Ovary (tissue), 7 donors: ENCODE measurements at regions not wholly inside any gene's neighbourhood (a gene's known extent, or its start where the extent isn't known, plus 50 kb on each side); places are given as distances from the start of the nearest gene placed in this dataset.

Source experiments
- DNase-seq, 5 donors: peaks; one replicate each; pipeline ENCODE4 v3.0.0-alpha.2; 2019 to 2020
- H3K27ac ChIP-seq, 2 donors: fragments of 200-600 bp; one replicate each; pipeline versions ENCODE4 v1.5.1 to v1.8.0; 2019 to 2022
- H3K27me3 ChIP-seq: fragments of 200-600 bp; one replicate; pipeline ENCODE4 v1.8.0; 2022
- H3K36me3 ChIP-seq: fragments of 200-600 bp; sonication (generic); one replicate; pipeline ENCODE4 v1.5.1; 2019
- H3K4me1 ChIP-seq: one replicate; pipeline ENCODE4 v1.8.1; 2013; ENCODE audit warnings: mild to moderate bottlenecking, moderate library complexity; ENCODE audit not compliant: insufficient read depth
- H3K4me3 ChIP-seq: fragments of 200-600 bp; sonication (generic); one replicate; pipeline ENCODE4 v1.5.1; 2017
- H3K9me3 ChIP-seq, 2 donors: fragments of 200-600 bp in 1 of 2; sonication (generic) in 1 of 2; one replicate each; pipeline versions ENCODE4 v1.5.1 to v1.8.1; 2013 to 2019; ENCODE audit warnings: mild to moderate bottlenecking in 1 of 2, moderate library complexity in 1 of 2
- EP300 ChIP-seq: sonication (generic); formaldehyde crosslinking; IDR thresholded peaks from one replicate; pipeline ENCODE4 v1.6.1; 2017; ENCODE audit warnings: antibody characterized with exemption
- POLR2A ChIP-seq: fragments of 450-650 bp; IDR thresholded peaks from one replicate; pipeline ENCODE4 v1.6.1; 2017; ENCODE audit warnings: antibody characterized with exemption, mild to moderate bottlenecking, moderate library complexity
- WGBS, 3 donors: extraction: QIAGEN DNeasy Blood & Tissue Kit in 1 of 3; methylation state at CpG; one replicate each; pipeline versions ENCODE4 v1.1.5 to v1.1.7; 2013 to 2017; 5-methylcytosine and 5-hydroxymethylcytosine counted together
- intact Hi-C, 4 donors: fragments of 100-400 bp; cut with DNase I; formaldehyde crosslinking; loops; one replicate each; pipeline versions ENCODE4 v1.11.0 to v1.15.1; 2022 to 2023
- TF ChIP-seq, protein P1 (sequence below), 3 donors: fragments of 450-650 bp in 2 of 3; fragments of 200-600 bp in 1 of 3; IDR thresholded peaks; one replicate each; pipeline versions ENCODE4 v1.5.1 to v1.8.0; 2016 to 2022; ENCODE audit warnings: antibody characterized with exemption in 3 of 3, mild to moderate bottlenecking in 1 of 3
- donor health status: DM: no; HTN: no; CAD: no; lungs with moderate emphysema.
- donor health status: DM: no; HTN: no; CAD: no.
- donor health status: Bipolar disorder and iron deficiency.
- donor health status: DM: no; HTN: no; CAD: no.
- donor health status: DM: yes; HTN: yes; CAD: no.

DNA sequence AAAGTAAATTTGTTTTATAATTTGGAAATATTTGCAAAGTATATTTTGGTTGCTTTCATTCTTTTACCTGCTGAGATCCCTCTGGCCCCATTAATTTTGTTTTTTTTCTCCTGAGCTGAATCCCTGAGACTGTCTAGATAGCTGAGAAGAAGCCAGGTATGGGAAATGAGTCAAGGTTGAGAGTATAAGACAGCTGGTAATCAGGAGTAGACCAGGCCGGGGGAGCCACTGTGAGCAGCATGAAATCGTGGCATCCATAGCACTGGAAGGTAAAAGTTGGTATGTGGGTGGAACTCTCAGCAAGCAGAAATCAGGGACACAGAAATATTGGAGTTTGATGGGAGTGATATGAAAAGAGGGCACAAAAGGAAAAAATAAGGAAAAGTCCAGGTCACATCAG lies 164.5 kb downstream of the FHIP1A start:
- intact Hi-C loops: no loop called here
- no peak overlapping the region for H3K4me3 ChIP-seq
- no peaks in the 10 kb centered on the region for H3K27me3 ChIP-seq
- DNase-seq: no peak
- TF ChIP-seq EP300 (no peak), POLR2A (no peak)
- TF ChIP-seq, protein P1, sequence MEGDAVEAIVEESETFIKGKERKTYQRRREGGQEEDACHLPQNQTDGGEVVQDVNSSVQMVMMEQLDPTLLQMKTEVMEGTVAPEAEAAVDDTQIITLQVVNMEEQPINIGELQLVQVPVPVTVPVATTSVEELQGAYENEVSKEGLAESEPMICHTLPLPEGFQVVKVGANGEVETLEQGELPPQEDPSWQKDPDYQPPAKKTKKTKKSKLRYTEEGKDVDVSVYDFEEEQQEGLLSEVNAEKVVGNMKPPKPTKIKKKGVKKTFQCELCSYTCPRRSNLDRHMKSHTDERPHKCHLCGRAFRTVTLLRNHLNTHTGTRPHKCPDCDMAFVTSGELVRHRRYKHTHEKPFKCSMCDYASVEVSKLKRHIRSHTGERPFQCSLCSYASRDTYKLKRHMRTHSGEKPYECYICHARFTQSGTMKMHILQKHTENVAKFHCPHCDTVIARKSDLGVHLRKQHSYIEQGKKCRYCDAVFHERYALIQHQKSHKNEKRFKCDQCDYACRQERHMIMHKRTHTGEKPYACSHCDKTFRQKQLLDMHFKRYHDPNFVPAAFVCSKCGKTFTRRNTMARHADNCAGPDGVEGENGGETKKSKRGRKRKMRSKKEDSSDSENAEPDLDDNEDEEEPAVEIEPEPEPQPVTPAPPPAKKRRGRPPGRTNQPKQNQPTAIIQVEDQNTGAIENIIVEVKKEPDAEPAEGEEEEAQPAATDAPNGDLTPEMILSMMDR (IDR thresholded peaks at IDR 0.05): no peak
- WGBS, 3 donors: 81 to 89% (median 86%) methylated on average over 2 of the region's 2 CpGs
- H3K9me3 ChIP-seq: no peaks in the 10 kb centered on the region
- no peak overlapping the region for H3K27ac ChIP-seq
- peaks cover 1% of the 10 kb centered on the region for H3K4me1 ChIP-seq
- H3K36me3 ChIP-seq: no peaks in the 10 kb centered on the region

DNA sequence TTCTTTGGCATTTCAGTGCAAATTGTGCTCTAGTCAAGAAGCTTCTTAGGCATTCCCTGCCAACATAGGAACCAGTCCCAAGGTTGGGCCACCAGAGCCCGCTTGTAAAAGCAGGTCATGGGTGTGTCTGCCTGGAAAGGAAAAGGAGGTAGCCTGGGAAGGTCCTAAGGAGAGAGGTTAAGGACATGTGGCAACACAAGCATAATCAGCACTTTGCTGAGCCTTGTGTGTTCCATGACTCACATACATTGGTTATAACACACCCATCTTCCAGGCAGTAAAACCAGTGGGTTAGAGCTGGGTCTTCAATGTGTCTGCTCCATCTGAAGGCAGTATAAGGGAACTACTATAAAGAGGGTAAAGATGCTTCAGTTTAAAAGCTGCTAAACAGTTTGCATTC lies 165.0 kb downstream of the FHIP1A start:
- Histone ChIP-seq H3K9me3 (no peaks in the 10 kb centered on the region), H3K27me3 (no peaks in the 10 kb centered on the region), H3K4me3 (no peak overlapping the region), H3K36me3 (no peaks in the 10 kb centered on the region), H3K27ac (no peak overlapping the region), H3K4me1 (peaks cover 1% of the 10 kb centered on the region)
- intact Hi-C loops: no loop called here
- no peak for DNase-seq
- TF ChIP-seq, protein P1 (IDR thresholded peaks at IDR 0.05): no peak
- no peak for TF ChIP-seq EP300
- no peak for TF ChIP-seq POLR2A
- 88 to 96% (median 93%) methylated on average over 1 of the region's 1 CpG for WGBS, 3 donors

DNA sequence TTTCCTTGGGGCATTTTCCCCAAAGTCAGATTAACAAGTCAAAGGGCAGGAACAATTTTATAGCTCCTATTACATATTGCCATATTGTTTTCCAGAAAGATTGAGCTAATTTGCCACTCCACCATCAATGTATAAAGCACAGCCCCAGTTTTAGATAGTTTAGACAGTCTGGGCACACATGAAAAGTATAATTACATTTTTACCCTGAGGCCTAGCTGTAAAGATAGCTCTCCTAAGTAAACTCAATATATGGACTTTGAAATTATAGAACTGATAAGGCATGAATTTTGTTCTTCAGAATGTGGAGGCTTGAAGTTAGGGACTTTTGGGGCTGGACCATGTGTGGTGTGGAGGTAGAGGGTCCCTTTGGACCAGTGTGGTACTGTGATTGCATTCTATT lies 166.0 kb downstream of the FHIP1A start:
- no peak for DNase-seq
- Histone ChIP-seq H3K27me3 (no peaks in the 10 kb centered on the region), H3K4me1 (peaks cover 1% of the 10 kb centered on the region), H3K9me3 (no peaks in the 10 kb centered on the region), H3K27ac (no peak overlapping the region), H3K36me3 (no peaks in the 10 kb centered on the region), H3K4me3 (no peak overlapping the region)
- intact Hi-C loops: no loop called here
- TF ChIP-seq POLR2A (no peak), EP300 (no peak)
- TF ChIP-seq, protein P1 (IDR thresholded peaks at IDR 0.05): no peak

DNA sequence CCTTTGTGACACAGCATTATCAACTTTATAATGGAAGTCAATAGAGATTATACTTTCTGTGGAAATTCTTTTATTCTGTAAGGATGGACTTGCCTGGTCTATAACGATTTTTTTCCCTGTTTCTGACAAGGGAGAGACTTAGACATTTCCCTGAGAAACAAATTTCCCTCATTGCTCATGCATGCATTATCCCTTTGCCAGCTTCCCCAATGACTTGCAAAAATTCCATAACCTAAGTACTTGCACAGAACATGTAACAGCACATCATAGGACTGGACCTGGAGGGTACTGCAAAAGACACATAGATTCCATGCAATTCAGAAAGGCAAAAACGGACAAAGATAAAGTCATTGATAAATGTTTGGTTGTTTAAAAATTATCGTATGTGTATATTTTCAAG lies 166.7 kb downstream of the FHIP1A start:
- no peak overlapping the region for H3K4me3 ChIP-seq
- no peaks in the 10 kb centered on the region for H3K36me3 ChIP-seq
- H3K4me1 ChIP-seq: peaks cover 1% of the 10 kb centered on the region
- no peak overlapping the region for H3K27ac ChIP-seq
- no peaks in the 10 kb centered on the region for H3K27me3 ChIP-seq
- no peak for DNase-seq
- TF ChIP-seq EP300 (no peak), POLR2A (no peak)
- TF ChIP-seq, protein P1 (IDR thresholded peaks at IDR 0.05): no peak
- intact Hi-C loops: no loop called here
- WGBS, 3 donors: 77 to 85% (median 84%) methylated on average over 3 of the region's 3 CpGs
- no peaks in the 10 kb centered on the region for H3K9me3 ChIP-seq

DNA sequence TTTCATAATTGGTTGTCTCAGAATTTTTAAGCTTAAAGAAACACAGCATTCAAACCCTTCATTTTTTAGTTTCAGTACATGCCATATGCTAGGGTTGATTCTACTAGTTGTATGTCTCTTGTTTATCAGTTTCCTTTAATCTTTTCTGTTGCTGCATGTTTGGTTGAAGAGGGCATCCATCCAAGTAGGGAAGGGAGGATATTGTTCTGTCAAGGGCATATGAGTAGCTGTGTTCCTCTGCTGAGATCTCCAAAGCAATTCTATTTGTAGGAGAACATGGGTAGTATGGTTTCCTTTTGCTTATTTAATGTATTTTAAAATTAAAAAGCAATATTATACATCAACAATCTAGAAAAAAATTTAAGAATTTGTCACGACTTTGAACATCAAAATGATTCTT lies 167.7 kb downstream of the FHIP1A start:
- no peaks in the 10 kb centered on the region for H3K36me3 ChIP-seq
- H3K4me3 ChIP-seq: no peak overlapping the region
- H3K27ac ChIP-seq: no peak overlapping the region
- H3K9me3 ChIP-seq: no peaks in the 10 kb centered on the region
- H3K4me1 ChIP-seq: peaks cover 1% of the 10 kb centered on the region
- DNase-seq: no peak
- WGBS, 3 donors: 24 to 54% (median 32%) methylated on average over 1 of the region's 1 CpG
- intact Hi-C loops: no loop called here
- TF ChIP-seq POLR2A: no peak
- TF ChIP-seq, protein P1 (IDR thresholded peaks at IDR 0.05): no peak
- TF ChIP-seq EP300: no peak
- H3K27me3 ChIP-seq: no peaks in the 10 kb centered on the region
